Inflammatory macrophage treated with lipopolysaccharide for 4 hours (primary cell): ENCODE measurements at regions not wholly inside any gene's neighbourhood (a gene's known extent, or its start where the extent isn't known, plus 50 kb on each side); places are given as distances from the start of the nearest gene placed in this dataset.

ENCODE experiments used
- DNase-seq: peaks from one replicate; pipeline ENCODE4 v3.0.0-alpha.2; 2020

DNA sequence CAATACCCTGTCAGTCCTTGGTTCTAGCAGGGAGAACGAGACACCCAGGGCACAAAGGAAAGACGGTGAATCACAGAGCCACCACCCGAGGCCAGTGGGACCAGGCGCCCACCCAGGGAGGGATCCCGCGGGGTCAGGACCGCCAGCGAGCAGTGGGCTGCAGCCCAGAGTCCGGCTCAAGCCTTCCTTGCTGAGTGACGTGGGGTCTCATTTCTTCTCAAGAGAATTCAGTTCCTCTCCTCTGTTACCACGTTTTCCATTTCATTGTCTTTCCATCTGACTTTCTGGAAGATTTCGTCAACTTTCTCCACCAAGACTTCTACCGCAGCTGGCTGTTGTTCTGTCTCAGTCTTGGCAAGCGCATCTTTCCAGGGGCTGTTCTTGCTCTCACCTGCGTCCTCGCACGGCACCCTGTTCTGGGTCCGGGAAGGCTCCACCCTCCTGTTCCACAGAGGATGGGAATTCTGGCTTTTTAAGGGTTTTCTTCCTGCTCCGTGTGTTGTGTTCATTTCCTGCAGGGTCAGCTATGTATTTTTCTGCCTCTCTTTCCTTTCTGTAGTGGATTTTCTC, 248.6 kb downstream of the NDUFA10 start:
- DNase-seq, result no peak

DNA sequence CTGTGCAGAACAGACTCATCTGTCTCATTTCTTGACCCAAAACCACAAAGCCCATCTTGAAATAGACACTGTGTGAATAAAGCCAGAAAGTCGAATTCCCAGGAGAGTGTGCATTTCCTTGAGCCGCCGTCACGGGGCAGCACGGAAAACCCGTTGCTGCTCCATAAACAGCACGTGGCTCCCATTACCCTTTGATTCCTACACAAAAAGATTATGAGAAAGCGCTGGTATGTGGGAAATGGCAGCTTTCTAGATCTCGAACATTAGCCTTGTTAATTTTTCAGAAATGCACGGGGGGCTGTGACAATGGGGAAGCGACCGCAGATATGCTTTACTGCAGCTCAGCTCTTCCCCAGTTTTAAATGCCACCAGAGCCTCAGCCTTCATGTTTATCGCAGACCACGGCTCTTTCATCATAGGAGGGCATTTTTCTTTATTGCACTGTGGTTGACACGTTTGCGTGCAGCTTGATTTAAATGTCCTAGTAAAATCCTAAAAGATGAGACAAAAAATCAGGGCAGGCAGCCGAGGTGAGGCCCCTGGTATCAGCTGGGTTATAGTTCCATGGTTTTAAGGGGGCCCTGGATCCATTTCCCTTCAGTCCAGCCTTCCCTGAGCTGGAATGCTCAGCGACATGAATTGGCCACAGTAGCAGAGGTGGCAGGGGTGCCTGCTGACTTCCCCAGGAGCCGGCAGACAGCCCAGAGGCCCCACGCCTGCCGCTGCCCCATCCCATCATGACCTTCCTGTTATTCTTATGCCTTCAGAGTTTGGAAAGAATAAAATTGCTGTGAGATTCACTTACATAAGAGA, 249.3 kb downstream of the NDUFA10 start:
- no peak for DNase-seq

- DNase-seq, result no peak
Measured at GRCh38 chr2:239774933-239775622, 250.1 kb downstream of the NDUFA10 start.

DNA sequence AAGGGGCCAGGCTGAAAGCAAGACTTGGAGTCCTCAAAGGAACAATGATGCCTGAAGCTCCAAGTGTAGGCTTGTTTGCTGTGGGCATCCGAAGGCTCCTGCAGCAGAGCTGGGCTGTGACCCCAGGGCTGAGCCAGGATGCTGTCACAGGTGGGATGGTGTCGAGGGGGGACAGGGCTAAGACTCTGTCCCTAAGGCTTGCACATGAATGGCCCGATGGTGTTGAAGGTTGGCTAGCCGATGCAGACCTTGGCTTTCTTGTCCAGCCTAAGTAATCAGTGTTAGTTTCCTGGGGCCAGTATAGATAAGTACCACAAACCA, 251.0 kb downstream of the NDUFA10 start:
- no peak for DNase-seq

GRCh38 chr2:239773228-239774141, 251.7 kb downstream of the NDUFA10 start:
- no peak for DNase-seq

DNA sequence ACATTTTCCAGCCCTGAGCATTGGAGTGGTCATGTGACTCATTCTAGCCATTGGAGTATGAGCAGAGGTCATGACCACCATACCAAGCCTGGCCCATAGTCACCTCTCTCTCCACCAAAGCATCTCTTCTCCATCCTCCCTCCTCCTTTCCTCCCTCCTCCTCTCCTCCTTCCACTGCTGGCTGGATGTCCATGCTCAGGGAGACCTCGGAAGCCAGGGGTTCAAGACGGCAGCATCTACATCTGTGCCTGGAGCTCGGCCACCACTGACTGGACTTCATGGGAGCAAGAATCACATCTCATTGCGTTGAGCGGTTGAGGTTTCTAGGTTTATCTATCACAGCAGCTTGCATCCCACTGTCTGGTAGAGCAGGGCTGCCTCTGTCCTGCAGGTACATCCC, 252.4 kb downstream of the NDUFA10 start:
- DNase-seq, result no peak

DNA sequence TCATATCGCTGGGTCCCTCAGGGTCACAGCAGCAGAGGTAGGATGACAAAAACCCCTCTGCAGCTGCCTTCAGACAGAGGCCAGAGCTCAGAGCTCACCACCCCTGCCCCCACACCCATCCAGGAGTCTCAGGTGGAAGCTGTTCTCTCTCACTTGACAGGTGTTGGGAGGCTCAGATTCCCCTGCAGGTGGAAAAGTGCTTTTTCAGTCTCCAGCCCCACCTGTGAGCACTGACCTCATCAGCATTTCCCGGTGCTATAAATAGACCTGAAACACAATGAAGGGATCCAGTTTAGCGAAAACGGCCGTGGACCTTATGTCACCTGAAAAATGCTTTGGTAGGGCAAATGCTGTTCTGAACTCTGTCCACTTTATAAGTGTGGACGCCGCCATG, 254.9 kb downstream of the NDUFA10 start:
- no peak for DNase-seq

DNA sequence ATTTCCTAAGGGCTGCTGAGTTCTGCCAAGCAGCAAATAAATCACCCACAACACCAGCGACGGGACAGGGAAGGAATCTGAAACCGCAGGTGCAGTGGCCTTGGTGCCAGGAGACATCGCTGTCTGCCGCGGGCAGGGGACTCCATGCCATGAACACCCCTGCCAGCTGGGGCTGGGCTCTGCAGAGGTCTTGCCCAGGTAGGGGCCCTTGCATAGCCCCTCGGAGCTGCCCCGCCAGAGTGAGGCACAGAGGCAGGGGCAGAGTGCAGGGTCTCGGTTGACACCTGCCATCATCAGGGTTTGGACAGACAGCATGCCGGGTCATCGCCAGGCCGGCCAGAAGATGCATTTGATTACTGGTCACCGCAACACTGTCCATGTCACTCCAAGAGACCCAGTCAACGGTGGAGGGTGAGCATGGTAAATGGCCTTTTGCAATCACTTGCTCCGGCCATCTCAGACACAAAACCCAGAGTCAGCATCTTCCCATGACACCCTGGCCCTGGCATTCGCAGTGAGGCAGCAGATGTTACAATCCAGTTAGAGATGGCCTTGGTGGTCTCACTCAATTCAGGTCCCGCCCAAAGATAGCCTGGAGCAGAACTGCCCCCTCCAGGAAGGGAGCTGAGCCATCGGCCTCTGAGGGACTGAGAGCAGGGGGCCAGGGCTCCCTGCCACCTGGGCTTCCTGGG, 255.4 kb downstream of the NDUFA10 start:
- no peak for DNase-seq

DNA sequence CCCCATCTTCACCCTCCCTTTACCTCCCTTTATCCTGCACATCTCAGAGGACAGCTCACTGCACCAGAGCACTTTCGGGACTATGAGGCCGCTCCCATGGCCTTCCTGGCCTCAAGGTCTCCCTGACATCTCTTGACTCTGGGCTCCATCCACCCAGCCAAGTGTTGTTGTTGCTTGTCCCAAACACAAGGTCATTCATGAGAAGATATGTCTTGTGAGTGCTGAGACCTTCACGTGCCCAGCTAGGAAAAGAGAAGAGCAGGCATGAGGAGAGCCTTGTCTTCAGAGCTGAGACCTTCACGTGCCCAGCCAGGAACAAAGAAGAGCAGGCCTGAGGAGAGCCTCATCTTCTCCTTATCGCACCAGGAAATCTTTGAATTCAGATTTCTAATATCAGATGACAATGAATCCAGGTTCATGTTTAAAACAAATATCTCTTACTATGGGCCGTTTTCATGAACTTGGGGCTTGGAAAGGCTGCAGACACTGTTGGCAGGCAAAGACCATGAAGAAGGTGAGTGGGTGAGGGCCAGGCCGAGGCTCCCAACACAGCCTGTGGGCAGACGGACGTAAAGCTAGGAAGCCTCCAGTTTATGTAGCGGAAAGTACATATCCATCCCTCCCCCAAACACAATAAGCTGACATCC, 256.1 kb downstream of the NDUFA10 start:
- no peak for DNase-seq

DNA sequence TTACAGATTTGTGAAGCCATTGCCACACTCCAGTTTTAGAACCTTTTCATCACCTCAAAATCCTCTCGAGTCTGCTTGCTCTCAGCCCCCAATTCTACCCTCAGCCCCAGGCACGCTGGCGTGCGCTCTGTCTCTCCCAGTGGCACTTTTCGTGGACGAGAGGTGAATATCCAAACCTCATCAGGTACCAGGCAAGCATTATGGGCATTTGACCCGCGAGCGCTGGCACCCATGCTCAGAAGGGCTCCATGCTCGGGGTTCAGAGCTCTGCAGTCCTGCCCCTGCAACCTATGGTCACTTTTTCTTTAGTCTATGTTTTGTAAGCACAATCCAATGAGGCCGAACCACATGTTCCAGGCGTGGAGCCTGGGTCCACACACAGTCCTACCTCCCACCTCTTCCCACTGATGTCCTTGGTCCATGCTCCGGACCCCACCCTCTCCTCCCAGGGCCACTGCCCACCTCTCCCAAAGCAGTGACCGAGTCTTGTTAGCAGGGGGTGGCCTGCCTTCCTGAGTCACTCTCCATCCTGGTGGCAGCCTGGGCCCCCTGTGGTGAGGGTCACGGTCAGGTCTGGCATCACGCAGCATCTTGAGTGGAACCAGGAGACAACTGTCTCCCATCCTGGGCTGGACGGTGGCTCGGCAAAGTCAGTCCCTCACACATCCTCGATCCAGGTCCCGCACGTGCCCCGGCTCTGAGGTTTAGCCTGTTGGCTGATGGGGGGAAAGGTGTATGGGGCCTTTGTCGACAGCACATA, 256.9 kb downstream of the NDUFA10 start:
- no peak for DNase-seq

- DNase-seq, result no peak
Measured at GRCh38 chr2:239767021-239767905, 257.9 kb downstream of the NDUFA10 start.

GRCh38 chr2:239765911-239766310, 259.2 kb downstream of the NDUFA10 start:
- no peak for DNase-seq

GRCh38 chr2:239765076-239765845, 259.9 kb downstream of the NDUFA10 start:
- no peak for DNase-seq

GRCh38 chr2:239763433-239764097, 261.6 kb downstream of the NDUFA10 start:
- no peak for DNase-seq

GRCh38 chr2:239762655-239763269, 262.4 kb downstream of the NDUFA10 start:
- no peak for DNase-seq

DNA sequence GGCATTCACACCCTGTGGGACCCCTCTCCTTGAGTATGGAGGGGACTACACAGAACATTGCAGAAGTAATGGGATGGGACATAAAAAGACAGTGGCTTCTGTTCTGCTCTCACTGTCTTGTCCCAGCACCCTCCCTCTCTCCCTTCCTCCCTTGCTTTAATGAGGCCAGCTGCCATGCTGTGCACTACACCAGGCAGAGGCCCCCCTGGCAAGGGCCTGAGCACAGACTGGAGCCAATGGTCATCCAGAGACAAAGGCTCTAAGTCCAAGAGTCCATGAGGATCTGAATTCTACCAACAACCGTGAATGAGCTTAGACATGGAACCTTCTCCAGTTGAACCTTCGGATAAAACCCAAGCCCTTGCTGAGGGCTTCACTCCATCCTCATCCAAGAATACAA, 263.0 kb downstream of the NDUFA10 start:
- no peak for DNase-seq

GRCh38 chr2:239760596-239760995, 264.5 kb downstream of the NDUFA10 start:
- no peak for DNase-seq

GRCh38 chr2:239758279-239758877, 266.8 kb downstream of the NDUFA10 start:
- no peak for DNase-seq
